DND-41 (cell line): ENCODE measurements at regions not wholly inside any gene's neighbourhood (a gene's known extent, or its start where the extent isn't known, plus 50 kb on each side); places are given as distances from the start of the nearest gene placed in this dataset.

Source experiments
- ATAC-seq: fragments of 200-7000 bp; cut with Tn5 transposase; 3 replicates; pipeline ENCODE4 v1.9.1; 2021; ENCODE audit warnings: low read depth; ENCODE audit not compliant: insufficient read depth
- DNase-seq: peaks from one replicate; pipeline ENCODE4 v3.0.0-alpha.2; 2020
- H2AFZ ChIP-seq: 2 replicates; pipeline ENCODE4 v1.6.0; 2012; ENCODE audit warnings: low read depth, low read length
- H3K27ac ChIP-seq: 2 replicates; pipeline ENCODE4 v1.5.1; 2012; ENCODE audit warnings: low read length, inconsistent platforms
- H3K27me3 ChIP-seq: fragments of 200-600 bp; sonication (generic); 2 replicates; pipeline ENCODE4 v1.6.0; 2012; ENCODE audit warnings: low read length, mild to moderate bottlenecking, inconsistent platforms; ENCODE audit not compliant: insufficient read depth, poor library complexity
- H3K36me3 ChIP-seq: 2 replicates; pipeline ENCODE4 v1.5.1; 2012; ENCODE audit warnings: low read length, inconsistent platforms; ENCODE audit not compliant: insufficient read depth
- H3K4me1 ChIP-seq: 2 replicates; pipeline ENCODE4 v1.5.1; 2012; ENCODE audit warnings: mild to moderate bottlenecking, low read length; ENCODE audit not compliant: insufficient read depth
- H3K4me2 ChIP-seq: 2 replicates; pipeline ENCODE4 v1.6.0; 2012; ENCODE audit warnings: mild to moderate bottlenecking, moderate library complexity, low read length, inconsistent platforms; ENCODE audit not compliant: insufficient read depth
- H3K4me3 ChIP-seq, 2 experiments: fragments of 200-600 bp in 1 of 2; shearing (Covaris generic) in 1 of 2; 2 replicates each; pipeline ENCODE4 v1.5.1; 2012 to 2016; ENCODE audit warnings: inconsistent platforms in 2 of 2, low read length in 2 of 2, mild to moderate bottlenecking in 2 of 2, low read depth in 1 of 2, moderate library complexity in 1 of 2
- H3K79me2 ChIP-seq: 2 replicates; pipeline ENCODE4 v1.6.0; 2012; ENCODE audit warnings: low read length, inconsistent platforms; ENCODE audit not compliant: insufficient read depth
- H3K9ac ChIP-seq: 2 replicates; pipeline ENCODE4 v1.6.0; 2012; ENCODE audit warnings: low read depth, mild to moderate bottlenecking, inconsistent platforms, low read length, moderate library complexity
- H3K9me3 ChIP-seq: 2 replicates; pipeline ENCODE4 v1.5.1; 2012; ENCODE audit warnings: low read length, moderate library complexity, mild to moderate bottlenecking, inconsistent platforms; ENCODE audit not compliant: insufficient read depth, severe bottlenecking
- H4K20me1 ChIP-seq: 2 replicates; pipeline ENCODE4 v1.6.0; 2012; ENCODE audit warnings: low read length; ENCODE audit not compliant: insufficient read depth
- CTCF ChIP-seq: IDR thresholded peaks from 2 replicates; pipeline ENCODE4 v1.5.1; 2012; ENCODE audit warnings: borderline replicate concordance, low read length, moderate library complexity, mild to moderate bottlenecking; ENCODE audit not compliant: poor library complexity, severe bottlenecking; ENCODE audit errors: extremely low read depth
- EZH2 ChIP-seq: IDR thresholded peaks from 3 replicates; pipeline ENCODE4 v1.6.1; 2012; ENCODE audit warnings: borderline replicate concordance, low read depth, mild to moderate bottlenecking, moderate library complexity, low read length, inconsistent platforms; ENCODE audit not compliant: severe bottlenecking

DNA sequence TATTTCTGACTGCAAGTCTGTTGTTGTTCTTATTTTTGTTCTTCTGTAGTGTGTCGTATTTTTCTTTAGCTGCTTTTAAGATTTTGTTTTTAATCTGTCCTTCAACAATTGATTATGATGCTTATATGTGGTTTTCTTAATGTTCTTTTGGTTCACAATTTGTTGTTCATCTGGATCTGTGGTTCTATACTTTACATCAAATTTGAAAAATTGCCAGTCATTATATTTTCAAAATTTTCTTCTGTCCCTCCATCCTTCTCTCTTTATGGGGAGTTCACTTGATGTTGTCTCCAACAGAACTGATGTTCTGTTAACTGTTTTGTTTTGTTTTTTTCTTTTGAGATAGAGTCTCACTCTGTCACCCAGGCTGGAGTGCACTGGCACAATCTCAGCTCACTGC lies 378.5 kb upstream of the CD180 start:
- no peaks in the 10 kb centered on the region for H3K36me3 ChIP-seq
- no peaks in the 10 kb centered on the region for H4K20me1 ChIP-seq
- ATAC-seq (no peak), DNase-seq (no peak)
- no peak overlapping the region for H3K4me2 ChIP-seq
- no peak overlapping the region for H2AFZ ChIP-seq
- H3K9me3 ChIP-seq, result peaks cover 9% of the 10 kb centered on the region
- TF ChIP-seq CTCF, result no peak
- TF ChIP-seq EZH2, result no peak
- no peak overlapping the region for H3K9ac ChIP-seq
- no peaks in the 10 kb centered on the region for H3K79me2 ChIP-seq
- H3K4me3 ChIP-seq, result no peak overlapping the region
- H3K4me1 ChIP-seq, result no peaks in the 10 kb centered on the region
- H3K27me3 ChIP-seq, result no peaks in the 10 kb centered on the region
- H3K27ac ChIP-seq, result no peak overlapping the region

GRCh38 chr5:67561151-67561932 lies 364.7 kb upstream of the CD180 start:
- ATAC-seq (peak; percentile 17; the same call in 1 of the 3 replicates), DNase-seq (no peak)
- peak overlapping the region; percentile 60; the same call in 1 of the 2 replicates for H3K27ac ChIP-seq
- no peaks in the 10 kb centered on the region for H3K36me3 ChIP-seq
- peak overlapping the region; percentile 41; the same call in 1 of the 2 replicates for H3K4me2 ChIP-seq
- H3K4me3 ChIP-seq, result no peak overlapping the region
- H3K79me2 ChIP-seq, result no peaks in the 10 kb centered on the region
- TF ChIP-seq EZH2, result no peak
- H3K4me1 ChIP-seq, result peaks cover 8% of the 10 kb centered on the region
- no peak overlapping the region for H3K9ac ChIP-seq
- peak overlapping the region; percentile 75 for H2AFZ ChIP-seq
- peaks cover 9% of the 10 kb centered on the region for H3K9me3 ChIP-seq
- no peaks in the 10 kb centered on the region for H3K27me3 ChIP-seq
- no peaks in the 10 kb centered on the region for H4K20me1 ChIP-seq

DNA sequence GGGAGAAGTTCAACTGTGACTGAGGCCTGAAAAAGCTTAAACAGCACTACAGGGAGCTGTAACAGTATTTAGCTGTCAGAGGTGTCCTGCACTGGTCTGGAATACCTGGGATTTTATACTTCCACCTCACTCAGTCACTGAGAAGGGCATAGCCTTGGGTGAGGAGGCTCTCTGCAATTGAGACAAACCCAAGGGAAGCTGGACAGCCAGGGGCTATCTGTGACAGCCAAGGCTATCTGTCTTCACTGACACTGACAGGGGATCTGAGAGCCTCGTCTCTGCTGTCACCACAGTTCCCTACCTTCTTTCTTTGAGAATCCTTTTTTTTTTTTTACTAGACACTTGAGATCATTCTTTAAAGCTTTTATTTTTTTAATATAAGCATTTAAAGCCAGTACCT lies 356.2 kb upstream of the CD180 start:
- Histone ChIP-seq H3K79me2 (no peaks in the 10 kb centered on the region), H3K27ac (no peak overlapping the region), H3K4me2 (no peak overlapping the region), H3K27me3 (no peaks in the 10 kb centered on the region), H4K20me1 (no peaks in the 10 kb centered on the region), H2AFZ (0 out of 2 replicates have a peak overlapping the region, but pooled peaks have one; percentile 31), H3K36me3 (no peaks in the 10 kb centered on the region), H3K4me1 (peaks cover 7% of the 10 kb centered on the region; the same call in 1 of the 2 replicates), H3K9ac (no peak overlapping the region), H3K9me3 (no peaks in the 10 kb centered on the region), H3K4me3 (no peak overlapping the region)
- ATAC-seq, result no peak
- TF ChIP-seq CTCF (no peak), EZH2 (no peak)
- DNase-seq, result no peak

GRCh38 chr5:67549947-67550346 lies 353.3 kb upstream of the CD180 start:
- Histone ChIP-seq H3K27me3 (no peaks in the 10 kb centered on the region), H3K9ac (no peak overlapping the region), H3K4me2 (no peak overlapping the region), H3K79me2 (no peaks in the 10 kb centered on the region), H3K27ac (no peak overlapping the region), H4K20me1 (no peaks in the 10 kb centered on the region), H2AFZ (no peak overlapping the region), H3K4me1 (peaks cover 8% of the 10 kb centered on the region; the same call in 1 of the 2 replicates), H3K9me3 (no peaks in the 10 kb centered on the region), H3K36me3 (no peaks in the 10 kb centered on the region), H3K4me3 (no peak overlapping the region)
- TF ChIP-seq EZH2 (no peak), CTCF (no peak)
- DNase-seq, result no peak
- ATAC-seq, result no peak
